Pancreas (tissue), 10 donors: ENCODE measurements at regions not wholly inside any gene's neighbourhood (a gene's known extent, or its start where the extent isn't known, plus 50 kb on each side); places are given as distances from the start of the nearest gene placed in this dataset.

Source experiments
- ATAC-seq, 4 donors: fragments of 200-7000 bp; cut with Tn5 transposase; one replicate each; pipeline versions ENCODE4 v1.8.0 to v1.9.1; 2020; ENCODE audit warnings: mild to moderate bottlenecking in 4 of 4, moderate library complexity in 4 of 4
- DNase-seq, 6 donors: peaks; one replicate each; pipeline ENCODE4 v3.0.0-alpha.2; 2020
- FAIRE-seq: peaks from 2 replicates; lab custom pipeline; 2012; peaks lifted over from hg19 to GRCh38; lab: Jason Lieb, UNC
- H3K27ac ChIP-seq, 4 donors: fragments of 200-600 bp; sonication (generic); 1 replicate in 3 of 4; 2 replicates in 1 of 4; pipeline versions ENCODE4 v1.5.0 to v1.8.0; 2020
- H3K27me3 ChIP-seq, 4 donors: fragments of 200-600 bp; one replicate each; pipeline ENCODE4 v1.8.0; 2021
- H3K36me3 ChIP-seq, 3 donors: fragments of 200-600 bp; sonication (generic) in 1 of 3; one replicate each; pipeline versions ENCODE4 v1.5.0 to v1.8.0; 2020 to 2021
- H3K4me1 ChIP-seq, 3 donors: fragments of 200-600 bp; one replicate each; pipeline ENCODE4 v1.8.0; 2021
- H3K4me3 ChIP-seq, 4 donors: fragments of 200-600 bp; sonication (generic) in 2 of 4; one replicate each; pipeline versions ENCODE4 v1.5.0 to v1.8.0; 2020 to 2021
- H3K9me3 ChIP-seq, 4 donors: fragments of 200-600 bp; one replicate each; pipeline ENCODE4 v1.8.0; 2021
- CTCF ChIP-seq, 4 donors: fragments of 200-600 bp; sonication (generic) in 3 of 4; IDR thresholded peaks; one replicate each; pipeline versions ENCODE4 v1.5.0 to v1.8.0; 2021; ENCODE audit warnings: antibody characterized with exemption in 4 of 4
- WGBS, 2 donors: extraction: QIAGEN DNeasy Blood & Tissue Kit; methylation state at CpG; one replicate each; pipeline ENCODE4 v1.1.7; 2013; 5-methylcytosine and 5-hydroxymethylcytosine counted together
- intact Hi-C, 3 donors: fragments of 100-400 bp; cut with DNase I; formaldehyde crosslinking; loops; one replicate each; pipeline versions ENCODE4 v1.11.1 to v1.14.2; 2022
- donor health status: healthy with polysubstance abuse.
- donor health status: DM: no; HTN: no; CAD: no; lungs with moderate emphysema.
- donor health status: DM: no; HTN: no; CAD: no.
- donor health status: control.
- donor health status: control.
- donor health status: Bipolar disorder and iron deficiency.
- donor health status: DM: yes; HTN: yes; CAD: no.
- donor health status: DM: no; HTN: no; CAD: no.
- donor health status: DM: no; HTN: no; CAD: no.
- donor health status: DM: yes; HTN: yes; CAD: no.

GRCh38 chr5:109619021-109619460 lies 70.7 kb upstream of the MAN2A1 start:
- H3K27ac ChIP-seq: no peak overlapping the region

GRCh38 chr5:109614981-109615380 lies 74.7 kb upstream of the MAN2A1 start:
- no peaks in the 10 kb centered on the region for H3K4me1 ChIP-seq
- DNase-seq (no peak), ATAC-seq (no peak), FAIRE-seq (no peak)
- no peaks in the 10 kb centered on the region for H3K27me3 ChIP-seq
- no peak overlapping the region for H3K4me3 ChIP-seq
- H3K36me3 ChIP-seq: no peaks in the 10 kb centered on the region
- no peaks in the 10 kb centered on the region for H3K9me3 ChIP-seq
- intact Hi-C loops: no loop called here
- no peak for TF ChIP-seq CTCF (IDR thresholded peaks at IDR 0.05)
- H3K27ac ChIP-seq: no peak overlapping the region
- 55 to 68% methylated on average over 3 of the region's 3 CpGs for WGBS, 2 donors

More at GRCh38 chr5:109619021-109619460, 70.7 kb upstream of the MAN2A1 start:
- WGBS, 2 donors: 70 to 84% methylated on average over 3 of the region's 3 CpGs
- no peak for DNase-seq
- ATAC-seq: no peak
- H3K36me3 ChIP-seq: no peaks in the 10 kb centered on the region
- no peaks in the 10 kb centered on the region for H3K27me3 ChIP-seq
- H3K4me1 ChIP-seq: no peaks in the 10 kb centered on the region
- no peak overlapping the region for H3K4me3 ChIP-seq
- no peaks in the 10 kb centered on the region for H3K9me3 ChIP-seq
- TF ChIP-seq CTCF (IDR thresholded peaks at IDR 0.05): no peak
- intact Hi-C loops: no loop called here
- no peak for FAIRE-seq

GRCh38 chr5:109614301-109614700 lies 75.4 kb upstream of the MAN2A1 start:
- ATAC-seq (no peak), DNase-seq (no peak), FAIRE-seq (no peak)
- no peaks in the 10 kb centered on the region for H3K9me3 ChIP-seq
- 94 to 96% methylated on average over 4 of the region's 4 CpGs for WGBS, 2 donors
- no peaks in the 10 kb centered on the region for H3K36me3 ChIP-seq
- no peak for TF ChIP-seq CTCF (IDR thresholded peaks at IDR 0.05)
- intact Hi-C loops: no loop called here
- no peaks in the 10 kb centered on the region for H3K27me3 ChIP-seq
- no peak overlapping the region for H3K27ac ChIP-seq
- no peaks in the 10 kb centered on the region for H3K4me1 ChIP-seq
- H3K4me3 ChIP-seq: no peak overlapping the region

- no peaks in the 10 kb centered on the region for H3K27me3 ChIP-seq
- 71 to 74% methylated on average over 6 of the region's 6 CpGs for WGBS, 2 donors
- intact Hi-C loops: no loop called here
- no peak overlapping the region for H3K4me3 ChIP-seq
- no peak overlapping the region for H3K27ac ChIP-seq
- H3K4me1 ChIP-seq: no peaks in the 10 kb centered on the region
- no peaks in the 10 kb centered on the region for H3K9me3 ChIP-seq
- no peak for TF ChIP-seq CTCF (IDR thresholded peaks at IDR 0.05)
- no peak for ATAC-seq
- FAIRE-seq: no peak
- H3K36me3 ChIP-seq: no peaks in the 10 kb centered on the region
- DNase-seq: no peak
Measured at GRCh38 chr5:109612278-109612905, 77.3 kb upstream of the MAN2A1 start.

GRCh38 chr5:109611505-109611904 lies 78.2 kb upstream of the MAN2A1 start:
- no peak for FAIRE-seq
- DNase-seq: no peak
- intact Hi-C loops: no loop called here
- H3K27ac ChIP-seq: no peak overlapping the region
- no peaks in the 10 kb centered on the region for H3K27me3 ChIP-seq
- no peaks in the 10 kb centered on the region for H3K4me1 ChIP-seq
- no peak overlapping the region for H3K4me3 ChIP-seq
- WGBS, 2 donors: 73 to 98% methylated on average over 3 of the region's 3 CpGs
- ATAC-seq: no peak
- TF ChIP-seq CTCF (IDR thresholded peaks at IDR 0.05): no peak
- H3K9me3 ChIP-seq: no peaks in the 10 kb centered on the region
- no peaks in the 10 kb centered on the region for H3K36me3 ChIP-seq
